HG02678 (cell line): ENCODE measurements at regions not wholly inside any gene's neighbourhood (a gene's known extent, or its start where the extent isn't known, plus 50 kb on each side); places are given as distances from the start of the nearest gene placed in this dataset.
A peak's percentile ranks its signal among the peaks of the same experiment; 100 is the strongest.

Experiments used
- ATAC-seq: cut with Tn5 transposase; IDR thresholded peaks from one replicate; pipeline ENCODE4 v1.9.1; 2021; ENCODE audit warnings: mild to moderate bottlenecking, moderate library complexity; ENCODE audit not compliant: unreplicated experiment

DNA sequence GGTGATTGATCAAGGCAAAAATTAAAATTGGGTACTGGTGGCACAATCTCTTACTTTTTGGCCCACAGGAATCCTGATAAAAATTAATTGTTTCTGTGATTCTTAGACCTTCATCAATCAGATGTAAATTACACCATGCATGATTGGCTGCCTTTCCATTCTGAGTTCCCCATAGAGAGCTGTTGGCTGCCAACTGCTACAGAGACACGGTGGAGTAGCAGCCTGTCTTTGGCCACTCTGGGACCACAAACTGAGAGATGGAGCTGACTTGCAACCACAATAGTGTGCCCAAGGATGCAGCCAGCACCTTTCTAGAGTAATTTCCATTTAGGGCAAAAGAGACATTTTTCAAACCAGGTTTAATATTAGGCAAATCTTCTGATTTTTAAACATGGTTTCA lies 274.3 kb upstream of the MMS22L start:
- no peak for ATAC-seq

DNA sequence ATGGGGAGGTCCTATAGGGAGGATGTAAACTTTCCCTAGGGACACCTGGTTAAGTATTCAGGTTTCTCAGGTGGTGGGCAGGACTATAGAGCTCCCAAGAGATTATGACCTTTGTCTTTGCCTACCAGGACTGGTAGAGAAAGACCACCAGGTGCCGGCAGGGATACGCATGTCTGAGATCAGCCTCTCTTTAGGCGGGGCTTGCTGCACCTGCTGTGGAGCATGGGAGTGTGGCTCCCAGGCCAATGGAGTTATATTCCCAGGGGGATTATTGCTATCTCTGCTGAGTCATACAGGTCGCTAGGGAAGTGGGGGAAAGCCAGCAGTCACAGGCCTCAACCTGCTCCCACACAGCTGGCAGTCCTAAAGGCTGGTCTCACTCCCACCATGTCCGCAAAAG lies 280.5 kb upstream of the MMS22L start:
- no peak for ATAC-seq

DNA sequence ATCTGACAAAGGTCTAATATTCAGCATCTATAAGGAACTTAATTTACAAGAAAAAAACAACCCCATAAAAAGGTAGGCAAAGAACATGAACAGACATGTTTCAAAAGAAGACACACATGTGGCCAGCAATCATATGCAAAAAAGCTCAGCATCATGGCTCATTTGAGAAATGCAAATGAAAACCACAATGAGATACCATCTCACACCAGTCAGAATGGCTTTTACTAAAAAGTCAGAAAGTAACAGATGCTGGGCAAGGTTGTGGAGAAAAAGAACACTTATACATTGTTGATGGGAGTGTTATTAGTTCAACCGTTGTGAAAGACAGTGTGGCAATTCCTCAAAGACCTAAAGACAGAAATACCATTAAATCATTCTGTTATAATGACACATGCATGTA lies 289.9 kb upstream of the MMS22L start:
- ATAC-seq = no peak

- ATAC-seq = peak; percentile 56
These were observed 303.3 kb upstream of the MMS22L start for GRCh38 chr6:97586344-97586743.

DNA sequence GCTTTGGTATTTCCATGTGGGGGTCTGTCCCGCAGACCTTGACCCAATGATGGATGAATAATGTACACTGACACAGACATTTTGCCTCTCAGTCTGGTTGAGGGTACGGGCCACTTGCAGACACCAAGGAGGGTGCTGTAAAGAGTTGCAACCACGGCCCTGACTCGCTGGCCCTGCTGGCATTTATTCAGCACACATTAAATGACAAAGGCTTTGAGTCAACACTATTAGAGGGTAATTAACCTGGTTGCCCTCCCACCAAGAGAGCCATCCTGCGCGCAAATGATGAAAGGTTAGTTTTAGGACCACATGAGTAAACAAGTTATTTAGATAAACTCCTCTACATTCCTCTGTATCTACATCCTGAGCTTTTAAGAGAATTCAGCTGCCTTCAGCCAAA lies 308.9 kb upstream of the MMS22L start:
- ATAC-seq = no peak

- no peak for ATAC-seq
These were observed 311.8 kb upstream of the MMS22L start for GRCh38 chr6:97594844-97595243.

DNA sequence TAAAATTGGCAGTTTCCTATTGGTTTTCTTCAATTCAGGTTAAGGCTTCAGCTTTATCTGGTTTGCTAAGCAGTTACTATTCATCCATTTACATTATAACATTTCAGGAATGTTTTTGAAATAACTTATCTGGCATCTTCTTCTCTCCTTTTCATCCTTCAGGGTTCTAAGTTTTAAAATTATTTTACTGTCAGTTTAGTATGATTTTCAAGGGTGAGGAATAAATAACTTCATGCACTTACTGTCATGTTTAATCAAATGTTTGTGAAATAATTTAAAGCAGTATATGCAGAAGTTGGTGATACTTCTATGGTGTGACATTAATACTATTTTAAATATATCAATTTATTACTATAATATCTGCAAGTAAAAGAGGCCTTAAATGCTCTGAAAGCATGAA lies 338.1 kb upstream of the MMS22L start:
- no peak for ATAC-seq

DNA sequence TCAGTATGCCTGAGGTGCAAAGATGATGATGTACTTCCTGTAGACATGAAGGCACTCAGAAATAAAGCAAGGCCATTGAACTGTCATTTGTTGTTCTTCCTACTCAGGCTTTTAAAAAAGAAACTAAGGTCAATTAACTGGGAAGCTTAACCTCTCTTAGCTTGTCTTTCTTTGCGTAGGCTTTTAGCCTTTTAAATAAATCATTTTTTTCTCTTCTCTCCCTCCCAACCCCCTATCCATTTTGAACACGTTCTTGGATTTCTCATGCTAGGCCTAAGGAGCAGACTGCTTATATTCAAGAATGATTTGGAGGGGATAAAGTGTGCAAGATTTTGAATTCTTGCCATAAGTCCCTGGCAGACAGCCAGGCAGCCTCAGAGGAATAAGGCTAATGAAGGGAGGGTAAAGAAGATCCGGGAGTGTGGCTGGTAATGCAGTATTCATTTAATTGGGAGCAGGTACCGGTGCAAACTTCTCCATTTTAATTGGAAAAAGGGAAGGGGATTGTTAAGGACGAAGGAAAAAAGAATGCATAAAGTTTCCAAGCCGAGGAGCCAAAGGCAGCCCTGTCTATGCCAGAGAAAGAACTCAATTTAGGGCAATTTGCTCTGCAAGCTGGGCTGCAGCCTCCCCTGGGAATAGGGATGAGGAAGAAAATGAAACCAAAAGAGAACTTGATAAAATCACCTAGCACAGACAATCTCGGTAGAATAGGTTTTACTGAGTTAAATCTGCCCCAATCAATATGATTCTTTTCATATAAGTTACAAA lies 343.8 kb upstream of the MMS22L start:
- no peak for ATAC-seq

DNA sequence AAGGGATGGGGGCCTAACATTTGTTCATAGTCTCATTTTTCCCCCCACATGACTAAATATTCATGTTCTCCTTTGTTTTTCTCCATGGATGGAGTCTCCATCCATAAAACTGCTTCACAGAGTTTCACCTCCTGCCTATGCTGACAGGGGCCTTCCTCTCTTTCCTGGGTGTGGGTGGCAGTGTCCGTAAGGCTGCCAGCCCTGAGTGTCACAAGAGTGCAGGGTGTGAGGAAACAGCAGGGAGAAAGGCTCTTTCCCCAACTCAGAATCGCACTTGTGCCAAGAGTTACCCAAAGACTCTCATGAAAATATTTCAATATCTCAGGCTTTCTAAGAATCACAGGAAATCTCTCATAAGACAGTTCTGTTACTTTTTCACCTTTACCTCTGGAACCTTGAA lies 346.2 kb upstream of the MMS22L start:
- ATAC-seq = no peak

- no peak for ATAC-seq
These were observed 347.6 kb upstream of the MMS22L start for GRCh38 chr6:97630604-97631003.

GRCh38 chr6:97632341-97632740 lies 349.3 kb upstream of the MMS22L start:
- ATAC-seq = no peak

GRCh38 chr6:97639702-97640101 lies 356.7 kb upstream of the MMS22L start:
- no peak for ATAC-seq

DNA sequence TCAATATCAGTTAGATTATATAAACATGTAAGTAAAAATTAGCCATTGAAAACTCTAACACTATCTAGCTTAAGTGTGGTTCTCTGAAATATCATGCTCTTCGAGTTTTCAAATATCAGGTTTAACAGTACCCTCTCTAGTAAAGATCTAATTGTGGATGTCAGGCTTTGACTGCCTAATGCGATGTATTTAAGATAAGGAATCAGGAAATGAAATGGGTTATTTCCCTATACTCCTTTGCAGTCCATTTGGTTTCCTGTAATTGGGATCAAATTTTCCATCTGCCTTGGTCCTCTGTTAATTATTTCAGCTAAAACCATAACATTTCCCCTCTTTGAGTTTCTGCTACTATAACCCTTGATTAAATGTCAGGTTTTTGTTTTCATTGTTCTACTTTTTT lies 361.3 kb upstream of the MMS22L start:
- no peak for ATAC-seq

- ATAC-seq = no peak
These were observed 362.7 kb upstream of the MMS22L start for GRCh38 chr6:97645757-97646156.

- ATAC-seq = no peak
These were observed 370.1 kb upstream of the MMS22L start for GRCh38 chr6:97653076-97653475.

- ATAC-seq = no peak
These were observed 370.5 kb upstream of the MMS22L start for GRCh38 chr6:97653517-97653916.

- no peak for ATAC-seq
These were observed 371.7 kb upstream of the MMS22L start for GRCh38 chr6:97654674-97655073.

DNA sequence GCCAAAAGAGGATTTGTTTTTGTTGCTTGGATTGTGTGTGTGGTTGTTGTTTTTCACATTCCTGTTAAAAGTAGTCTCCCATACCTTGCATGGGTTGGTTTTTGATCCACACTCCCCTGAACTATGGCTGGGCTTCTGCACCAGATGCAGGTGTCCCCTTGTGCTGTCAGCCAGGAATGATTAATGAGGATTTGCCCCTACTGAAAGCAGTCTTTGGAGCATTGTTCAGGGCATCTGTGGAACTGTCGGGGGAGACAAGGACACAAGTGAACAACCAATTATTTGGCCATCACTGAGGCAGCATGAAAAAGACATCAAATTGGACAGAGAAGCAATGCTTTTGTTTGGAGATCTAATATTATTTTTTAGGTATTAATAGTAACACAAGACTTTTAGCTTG lies 373.2 kb upstream of the MMS22L start:
- no peak for ATAC-seq

GRCh38 chr6:97656706-97657350 lies 373.8 kb upstream of the MMS22L start:
- ATAC-seq = no peak

GRCh38 chr6:97658090-97658489 lies 375.1 kb upstream of the MMS22L start:
- ATAC-seq = no peak

GRCh38 chr6:97663252-97663651 lies 380.2 kb upstream of the MMS22L start:
- ATAC-seq = no peak

DNA sequence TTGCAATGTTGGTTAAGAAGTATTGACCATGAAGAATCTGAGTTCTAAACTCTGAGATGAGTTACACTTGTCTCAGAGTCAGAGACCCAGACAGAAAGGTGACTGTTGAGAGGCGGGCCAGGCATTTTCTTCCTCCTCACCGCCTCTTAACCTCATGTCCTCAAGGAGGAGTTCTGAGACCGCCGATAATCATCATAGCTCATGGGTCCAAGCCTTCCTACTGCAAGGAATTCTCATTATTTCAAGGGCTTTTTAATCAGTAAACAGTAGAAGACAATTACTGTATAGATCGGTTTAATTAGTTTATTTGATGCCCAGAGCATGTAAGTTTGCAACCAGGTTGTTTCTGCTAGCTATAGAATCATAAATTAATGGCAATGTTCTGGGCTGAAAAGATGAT lies 382.4 kb upstream of the MMS22L start:
- no peak for ATAC-seq

DNA sequence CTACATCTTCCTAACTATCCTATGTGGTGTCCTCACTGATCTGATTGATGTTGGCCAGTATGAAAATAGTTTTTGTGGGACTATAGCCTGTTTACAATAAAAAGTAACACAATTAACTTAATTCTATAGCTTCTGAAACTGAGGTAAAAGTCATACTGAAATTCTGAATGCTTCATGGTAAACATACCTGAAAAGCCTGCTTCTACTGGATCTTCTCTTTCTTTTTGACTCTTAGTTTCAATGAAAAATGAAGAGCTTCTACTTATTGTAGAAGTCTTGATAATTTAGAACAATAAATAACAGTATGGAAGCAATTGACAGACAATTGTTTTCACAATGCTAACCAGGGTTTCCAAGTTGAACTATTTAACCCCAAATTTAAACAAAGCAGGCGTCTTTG lies 383.9 kb upstream of the MMS22L start:
- no peak for ATAC-seq
